ENCODE measurements at regions not wholly inside any gene's neighbourhood (a gene's known extent, or its start where the extent isn't known, plus 50 kb on each side); places are given as distances from the start of the nearest gene placed in this dataset.

GRCh38 chr12:61357496-61357895 is 902.7 kb upstream of the USP15 start:
- H2AFZ ChIP-seq (ENCODE audit: insufficient read depth, low read length, poor library complexity), result no peak overlapping the region
- no peak overlapping the region for H3K4ac ChIP-seq (ENCODE audit: low read depth, low read length)
- no peak for DNase-seq
- no peaks in the 10 kb centered on the region for H3K36me3 ChIP-seq (ENCODE audit: control insufficient read depth in 1 of 2, insufficient read depth in 2 of 2, low read length in 2 of 2)
- no peak overlapping the region for H2BK120ac ChIP-seq (ENCODE audit: insufficient read depth, low read length, poor library complexity)
- H2BK12ac ChIP-seq (ENCODE audit: low read length), result no peak overlapping the region
- no peak overlapping the region for H2BK5ac ChIP-seq (ENCODE audit: low read depth, low read length, poor library complexity)
- H3K4me3 ChIP-seq (ENCODE audit: low read depth, low read length), result no peak overlapping the region
- no peak overlapping the region for H3K27ac ChIP-seq (ENCODE audit: low read depth, low read length)
- WGBS (ENCODE audit: extremely low coverage, insufficient coverage, insufficient read length), result no CpG with 5 or more reads among the region's 4 CpGs
- no peak overlapping the region for H4K91ac ChIP-seq (ENCODE audit: low read depth, low read length)
- H3K4me2 ChIP-seq (ENCODE audit: low read length), result no peak overlapping the region
- H4K8ac ChIP-seq (ENCODE audit: low read depth, low read length), result no peak overlapping the region
- no peak overlapping the region for H3K18ac ChIP-seq (ENCODE audit: low read length)
- no peak overlapping the region for H3K23ac ChIP-seq (ENCODE audit: low read length)
- no peak overlapping the region for H2AK5ac ChIP-seq (ENCODE audit: low read length)
- H3K14ac ChIP-seq (ENCODE audit: low read length), result no peak overlapping the region
- H3K79me2 ChIP-seq (ENCODE audit: control insufficient read depth, insufficient read depth, low read length, poor library complexity), result no peaks in the 10 kb centered on the region
- peaks cover 3% of the 10 kb centered on the region for H3K9me3 ChIP-seq (ENCODE audit: insufficient read depth, low read depth, low read length)
- no peaks in the 10 kb centered on the region for H3K79me1 ChIP-seq (ENCODE audit: low read length)
- no peaks in the 10 kb centered on the region for H3K27me3 ChIP-seq (ENCODE audit: insufficient read depth, low read length)
- H3K4me1 ChIP-seq (ENCODE audit: control insufficient read depth in 1 of 2, insufficient read depth in 2 of 2, low read length in 2 of 2), result no peaks in the 10 kb centered on the region
- no peak overlapping the region for H3K9ac ChIP-seq (ENCODE audit: low read length)
- H4K12ac ChIP-seq (ENCODE audit: low read depth, low read length), result no peak overlapping the region

DNA sequence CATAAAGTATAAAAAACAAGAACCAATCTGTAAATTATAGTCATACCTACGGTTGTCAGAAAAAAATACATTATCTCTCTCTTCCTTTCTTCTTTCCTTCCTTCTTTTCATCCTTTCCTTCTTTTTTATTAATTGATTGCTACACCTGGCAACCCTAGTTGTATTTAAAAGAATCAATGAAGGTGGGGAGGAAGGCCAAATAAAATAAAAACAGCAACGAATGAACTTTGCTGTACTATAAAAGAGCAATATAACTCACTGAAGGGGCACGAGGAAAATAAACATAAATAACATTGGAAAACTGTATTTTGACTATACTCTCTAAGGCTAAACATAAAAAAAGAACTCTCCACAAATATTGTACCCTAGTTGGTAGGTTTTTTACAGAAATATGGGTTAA is 898.2 kb upstream of the USP15 start:
- no peak overlapping the region for H3K4me2 ChIP-seq (ENCODE audit: low read length)
- no peaks in the 10 kb centered on the region for H3K27me3 ChIP-seq (ENCODE audit: insufficient read depth, low read length)
- H3K4ac ChIP-seq (ENCODE audit: low read depth, low read length), result no peak overlapping the region
- no peaks in the 10 kb centered on the region for H3K36me3 ChIP-seq (ENCODE audit: control insufficient read depth in 1 of 2, insufficient read depth in 2 of 2, low read length in 2 of 2)
- no peak overlapping the region for H3K14ac ChIP-seq (ENCODE audit: low read length)
- H4K8ac ChIP-seq (ENCODE audit: low read depth, low read length), result no peak overlapping the region
- H2AFZ ChIP-seq (ENCODE audit: insufficient read depth, low read length, poor library complexity), result no peak overlapping the region
- H2BK5ac ChIP-seq (ENCODE audit: low read depth, low read length, poor library complexity), result no peak overlapping the region
- no CpG with 5 or more reads among the region's 3 CpGs for WGBS (ENCODE audit: extremely low coverage, insufficient coverage, insufficient read length)
- no peak overlapping the region for H2BK120ac ChIP-seq (ENCODE audit: insufficient read depth, low read length, poor library complexity)
- H3K79me1 ChIP-seq (ENCODE audit: low read length), result no peaks in the 10 kb centered on the region
- H4K12ac ChIP-seq (ENCODE audit: low read depth, low read length), result no peak overlapping the region
- no peaks in the 10 kb centered on the region for H3K9me3 ChIP-seq (ENCODE audit: insufficient read depth, low read depth, low read length)
- H3K4me1 ChIP-seq (ENCODE audit: control insufficient read depth in 1 of 2, insufficient read depth in 2 of 2, low read length in 2 of 2), result no peaks in the 10 kb centered on the region
- no peak for DNase-seq
- H2AK5ac ChIP-seq (ENCODE audit: low read length), result no peak overlapping the region
- H4K91ac ChIP-seq (ENCODE audit: low read depth, low read length), result no peak overlapping the region
- H2BK12ac ChIP-seq (ENCODE audit: low read length), result no peak overlapping the region
- H3K27ac ChIP-seq (ENCODE audit: low read depth, low read length), result no peak overlapping the region
- no peaks in the 10 kb centered on the region for H3K79me2 ChIP-seq (ENCODE audit: control insufficient read depth, insufficient read depth, low read length, poor library complexity)
- H3K23ac ChIP-seq (ENCODE audit: low read length), result no peak overlapping the region
- no peak overlapping the region for H3K9ac ChIP-seq (ENCODE audit: low read length)
- H3K18ac ChIP-seq (ENCODE audit: low read length), result no peak overlapping the region
- no peak overlapping the region for H3K4me3 ChIP-seq (ENCODE audit: low read depth, low read length)

- no peak overlapping the region for H3K4me3 ChIP-seq (ENCODE audit: low read depth, low read length)
- no peak overlapping the region for H4K91ac ChIP-seq (ENCODE audit: low read depth, low read length)
- no peaks in the 10 kb centered on the region for H3K79me2 ChIP-seq (ENCODE audit: control insufficient read depth, insufficient read depth, low read length, poor library complexity)
- H2BK5ac ChIP-seq (ENCODE audit: low read depth, low read length, poor library complexity), result no peak overlapping the region
- H2AK5ac ChIP-seq (ENCODE audit: low read length), result no peak overlapping the region
- WGBS (ENCODE audit: extremely low coverage, insufficient coverage, insufficient read length), result no CpG with 5 or more reads among the region's 1 CpG
- H2BK12ac ChIP-seq (ENCODE audit: low read length), result no peak overlapping the region
- no peak overlapping the region for H3K14ac ChIP-seq (ENCODE audit: low read length)
- no peak overlapping the region for H4K8ac ChIP-seq (ENCODE audit: low read depth, low read length)
- no peaks in the 10 kb centered on the region for H3K36me3 ChIP-seq (ENCODE audit: control insufficient read depth in 1 of 2, insufficient read depth in 2 of 2, low read length in 2 of 2)
- H4K12ac ChIP-seq (ENCODE audit: low read depth, low read length), result no peak overlapping the region
- H3K23ac ChIP-seq (ENCODE audit: low read length), result no peak overlapping the region
- no peak overlapping the region for H3K4me2 ChIP-seq (ENCODE audit: low read length)
- no peaks in the 10 kb centered on the region for H3K9me3 ChIP-seq (ENCODE audit: insufficient read depth, low read depth, low read length)
- H2BK120ac ChIP-seq (ENCODE audit: insufficient read depth, low read length, poor library complexity), result no peak overlapping the region
- no peaks in the 10 kb centered on the region for H3K27me3 ChIP-seq (ENCODE audit: insufficient read depth, low read length)
- no peaks in the 10 kb centered on the region for H3K79me1 ChIP-seq (ENCODE audit: low read length)
- H3K18ac ChIP-seq (ENCODE audit: low read length), result no peak overlapping the region
- H3K27ac ChIP-seq (ENCODE audit: low read depth, low read length), result no peak overlapping the region
- no peak overlapping the region for H3K4ac ChIP-seq (ENCODE audit: low read depth, low read length)
- H3K9ac ChIP-seq (ENCODE audit: low read length), result no peak overlapping the region
- no peak overlapping the region for H2AFZ ChIP-seq (ENCODE audit: insufficient read depth, low read length, poor library complexity)
- no peak for DNase-seq
- no peaks in the 10 kb centered on the region for H3K4me1 ChIP-seq (ENCODE audit: control insufficient read depth in 1 of 2, insufficient read depth in 2 of 2, low read length in 2 of 2)
Observed at GRCh38 chr12:61365001-61365400, 895.2 kb upstream of the USP15 start.

- Histone ChIP-seq H3K79me2 (ENCODE audit: control insufficient read depth, insufficient read depth, low read length, poor library complexity) (no peaks in the 10 kb centered on the region), H2BK120ac (ENCODE audit: insufficient read depth, low read length, poor library complexity) (no peak overlapping the region), H2AFZ (ENCODE audit: insufficient read depth, low read length, poor library complexity) (no peak overlapping the region), H3K14ac (ENCODE audit: low read length) (no peak overlapping the region), H2BK5ac (ENCODE audit: low read depth, low read length, poor library complexity) (no peak overlapping the region), H3K4me2 (ENCODE audit: low read length) (no peak overlapping the region), H3K36me3 (ENCODE audit: control insufficient read depth in 1 of 2, insufficient read depth in 2 of 2, low read length in 2 of 2) (no peaks in the 10 kb centered on the region), H4K8ac (ENCODE audit: low read depth, low read length) (no peak overlapping the region), H3K27ac (ENCODE audit: low read depth, low read length) (no peak overlapping the region), H4K12ac (ENCODE audit: low read depth, low read length) (no peak overlapping the region), H3K9ac (ENCODE audit: low read length) (no peak overlapping the region), H2BK12ac (ENCODE audit: low read length) (no peak overlapping the region), H3K27me3 (ENCODE audit: insufficient read depth, low read length) (no peaks in the 10 kb centered on the region), H3K79me1 (ENCODE audit: low read length) (no peaks in the 10 kb centered on the region), H3K23ac (ENCODE audit: low read length) (no peak overlapping the region), H3K4me1 (ENCODE audit: control insufficient read depth in 1 of 2, insufficient read depth in 2 of 2, low read length in 2 of 2) (no peaks in the 10 kb centered on the region), H3K4ac (ENCODE audit: low read depth, low read length) (no peak overlapping the region), H3K18ac (ENCODE audit: low read length) (no peak overlapping the region), H2AK5ac (ENCODE audit: low read length) (no peak overlapping the region), H4K91ac (ENCODE audit: low read depth, low read length) (no peak overlapping the region), H3K9me3 (ENCODE audit: insufficient read depth, low read depth, low read length) (no peaks in the 10 kb centered on the region), H3K4me3 (ENCODE audit: low read depth, low read length) (no peak overlapping the region)
- no CpG with 5 or more reads among the region's 1 CpG for WGBS (ENCODE audit: extremely low coverage, insufficient coverage, insufficient read length)
- DNase-seq, result peak in 1 of 2 donors; percentile 53
Observed at GRCh38 chr12:61367281-61367785, 892.9 kb upstream of the USP15 start.

All from trophoblast cell (in vitro differentiated cells and primary cell).